K562 (cell line): ENCODE measurements at regions not wholly inside any gene's neighbourhood (a gene's known extent, or its start where the extent isn't known, plus 50 kb on each side); places are given as distances from the start of the nearest gene placed in this dataset.

ENCODE experiments used
- CBX3 ChIP-seq, 2 experiments: IDR thresholded peaks; 1 replicate in 1 of 2; 2 replicates in 1 of 2; pipeline ENCODE4 v1.6.1; 2012; ENCODE audit warnings: inconsistent platforms in 2 of 2, low read length in 2 of 2, borderline replicate concordance in 1 of 2, control low read depth in 1 of 2
- CBX5 ChIP-seq: IDR thresholded peaks from 2 replicates; pipeline ENCODE4 v1.6.1; 2014; ENCODE audit warnings: low read depth, borderline replicate concordance
- EHMT2 ChIP-seq: fragments of 450-650 bp; IDR thresholded peaks from 2 replicates; pipeline ENCODE4 v1.6.1; 2018; ENCODE audit warnings: antibody characterized with exemption
- HDAC2 ChIP-seq: fragments of 450-650 bp; IDR thresholded peaks from 2 replicates; pipeline ENCODE4 v1.6.1; 2016; ENCODE audit warnings: mild to moderate bottlenecking
- HDAC3 ChIP-seq: fragments of 450-650 bp; IDR thresholded peaks from 2 replicates; pipeline ENCODE4 v1.6.1; 2018; ENCODE audit warnings: borderline replicate concordance, mild to moderate bottlenecking, moderate library complexity; ENCODE audit not compliant: partially characterized antibody
- MTA3 ChIP-seq: fragments of 450-650 bp; formaldehyde crosslinking; IDR thresholded peaks from 2 replicates; pipeline ENCODE4 v1.6.1; 2017; ENCODE audit warnings: mild to moderate bottlenecking, borderline replicate concordance
- POLR2G ChIP-seq: fragments of 200-400 bp; formaldehyde crosslinking; IDR thresholded peaks from 2 replicates; pipeline ENCODE4 v1.6.1; 2017; ENCODE audit warnings: low read depth, mild to moderate bottlenecking, antibody characterized with exemption, low read length, moderate library complexity
- POLR2H ChIP-seq: IDR thresholded peaks from 2 replicates; pipeline ENCODE4 v1.6.1; 2016; ENCODE audit warnings: missing genetic modification characterization, low read depth, mild to moderate bottlenecking, control low read depth, missing compliant biosample characterization, moderate library complexity
- SMARCA5 ChIP-seq: fragments of 450-650 bp; IDR thresholded peaks from 2 replicates; pipeline ENCODE4 v1.6.1; 2016
- TAL1 ChIP-seq: fragments of 450-650 bp; IDR thresholded peaks from 2 replicates; pipeline ENCODE4 v1.6.1; 2016; ENCODE audit warnings: mild to moderate bottlenecking
- ZKSCAN8 ChIP-seq: fragments of 200-800 bp; sonication (Bioruptor generic); IDR thresholded peaks from 2 replicates; pipeline ENCODE4 v1.6.1; 2016; ENCODE audit warnings: missing genetic modification characterization, missing compliant biosample characterization
- ZNF124 ChIP-seq: sonication (generic); formaldehyde crosslinking; IDR thresholded peaks from 2 replicates; pipeline ENCODE4 v1.8.1; 2022; ENCODE audit warnings: missing genetic modification reagents
- ZNF445 ChIP-seq: fragments of 250-450 bp; sonication (Bioruptor Pico); IDR thresholded peaks from 2 replicates; pipeline ENCODE4 v1.4.0; 2020; ENCODE audit warnings: low read depth, mild to moderate bottlenecking, moderate library complexity
- TF ChIP-seq, protein P1 (sequence below): fragments of 450-650 bp; IDR thresholded peaks from 2 replicates; pipeline ENCODE4 v1.7.0; 2016; ENCODE audit warnings: borderline replicate concordance
- TF ChIP-seq, protein P2 (sequence below): fragments of 450-650 bp; IDR thresholded peaks from 2 replicates; pipeline ENCODE4 v1.6.1; 2017; ENCODE audit warnings: antibody characterized with exemption, mild to moderate bottlenecking
- TF ChIP-seq, protein P3 (sequence below): sonication (generic); formaldehyde crosslinking; IDR thresholded peaks from 2 replicates; pipeline ENCODE4 v1.8.1; 2023; ENCODE audit warnings: missing genetic modification reagents, mild to moderate bottlenecking, borderline replicate concordance
- TF ChIP-seq, protein P4 (sequence below): fragments of 450-650 bp; IDR thresholded peaks from 2 replicates; pipeline ENCODE4 v1.6.1; 2016; ENCODE audit warnings: low read depth, mild to moderate bottlenecking, moderate library complexity

DNA sequence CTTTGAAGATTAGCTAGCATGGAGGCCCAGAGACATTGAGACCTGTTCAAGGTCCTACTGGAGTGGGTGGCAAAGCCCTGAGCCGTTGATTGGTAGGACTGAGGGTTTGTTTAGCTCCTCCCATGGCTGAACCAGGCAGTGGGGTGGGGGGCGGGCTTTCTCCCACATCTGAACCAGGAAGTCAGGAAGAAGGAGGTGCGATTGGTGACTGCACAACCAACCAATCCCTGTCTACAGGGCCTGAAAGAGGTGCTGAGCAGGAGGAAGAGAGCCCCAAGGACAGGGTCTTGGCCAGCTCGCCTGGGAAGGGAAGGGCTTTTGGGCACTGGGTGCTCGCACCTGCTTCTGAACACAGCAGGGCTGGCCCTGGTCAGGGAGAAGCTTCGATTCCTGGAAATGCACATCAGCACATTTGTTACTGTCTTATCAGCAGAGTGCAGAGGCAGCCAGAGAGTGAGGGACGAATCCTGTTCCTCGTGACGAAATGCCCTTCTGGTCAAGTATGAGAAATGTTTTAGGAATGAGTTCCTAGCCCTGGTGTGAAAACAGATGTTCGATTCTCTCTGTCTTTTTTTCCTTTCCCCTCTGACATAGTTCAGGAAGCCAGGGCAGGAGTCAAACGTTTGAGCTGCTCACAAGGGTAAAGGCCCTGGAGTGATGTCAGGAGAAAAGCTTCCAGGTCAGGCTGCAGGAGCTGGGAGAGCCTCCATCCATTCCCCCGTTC, 294.8 kb upstream of the KLF4 start (continued):
- TF ChIP-seq, protein P1, sequence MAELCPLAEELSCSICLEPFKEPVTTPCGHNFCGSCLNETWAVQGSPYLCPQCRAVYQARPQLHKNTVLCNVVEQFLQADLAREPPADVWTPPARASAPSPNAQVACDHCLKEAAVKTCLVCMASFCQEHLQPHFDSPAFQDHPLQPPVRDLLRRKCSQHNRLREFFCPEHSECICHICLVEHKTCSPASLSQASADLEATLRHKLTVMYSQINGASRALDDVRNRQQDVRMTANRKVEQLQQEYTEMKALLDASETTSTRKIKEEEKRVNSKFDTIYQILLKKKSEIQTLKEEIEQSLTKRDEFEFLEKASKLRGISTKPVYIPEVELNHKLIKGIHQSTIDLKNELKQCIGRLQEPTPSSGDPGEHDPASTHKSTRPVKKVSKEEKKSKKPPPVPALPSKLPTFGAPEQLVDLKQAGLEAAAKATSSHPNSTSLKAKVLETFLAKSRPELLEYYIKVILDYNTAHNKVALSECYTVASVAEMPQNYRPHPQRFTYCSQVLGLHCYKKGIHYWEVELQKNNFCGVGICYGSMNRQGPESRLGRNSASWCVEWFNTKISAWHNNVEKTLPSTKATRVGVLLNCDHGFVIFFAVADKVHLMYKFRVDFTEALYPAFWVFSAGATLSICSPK = no peak
- TF ChIP-seq POLR2H (tag) = 0 out of 2 replicates have a peak, but pooled peaks have one; percentile 41
- TF ChIP-seq SMARCA5 = no peak
- TF ChIP-seq EHMT2 = peak; percentile 22; the same call in 1 of the 2 replicates
- no peak for TF ChIP-seq ZNF445
- peak; percentile 89 for TF ChIP-seq MTA3
- TF ChIP-seq CBX5 = no peak
- peak; percentile 36; the same call in 1 of the 2 replicates for TF ChIP-seq POLR2G
- peak; percentile 78 for TF ChIP-seq ZKSCAN8
- TF ChIP-seq, protein P2, sequence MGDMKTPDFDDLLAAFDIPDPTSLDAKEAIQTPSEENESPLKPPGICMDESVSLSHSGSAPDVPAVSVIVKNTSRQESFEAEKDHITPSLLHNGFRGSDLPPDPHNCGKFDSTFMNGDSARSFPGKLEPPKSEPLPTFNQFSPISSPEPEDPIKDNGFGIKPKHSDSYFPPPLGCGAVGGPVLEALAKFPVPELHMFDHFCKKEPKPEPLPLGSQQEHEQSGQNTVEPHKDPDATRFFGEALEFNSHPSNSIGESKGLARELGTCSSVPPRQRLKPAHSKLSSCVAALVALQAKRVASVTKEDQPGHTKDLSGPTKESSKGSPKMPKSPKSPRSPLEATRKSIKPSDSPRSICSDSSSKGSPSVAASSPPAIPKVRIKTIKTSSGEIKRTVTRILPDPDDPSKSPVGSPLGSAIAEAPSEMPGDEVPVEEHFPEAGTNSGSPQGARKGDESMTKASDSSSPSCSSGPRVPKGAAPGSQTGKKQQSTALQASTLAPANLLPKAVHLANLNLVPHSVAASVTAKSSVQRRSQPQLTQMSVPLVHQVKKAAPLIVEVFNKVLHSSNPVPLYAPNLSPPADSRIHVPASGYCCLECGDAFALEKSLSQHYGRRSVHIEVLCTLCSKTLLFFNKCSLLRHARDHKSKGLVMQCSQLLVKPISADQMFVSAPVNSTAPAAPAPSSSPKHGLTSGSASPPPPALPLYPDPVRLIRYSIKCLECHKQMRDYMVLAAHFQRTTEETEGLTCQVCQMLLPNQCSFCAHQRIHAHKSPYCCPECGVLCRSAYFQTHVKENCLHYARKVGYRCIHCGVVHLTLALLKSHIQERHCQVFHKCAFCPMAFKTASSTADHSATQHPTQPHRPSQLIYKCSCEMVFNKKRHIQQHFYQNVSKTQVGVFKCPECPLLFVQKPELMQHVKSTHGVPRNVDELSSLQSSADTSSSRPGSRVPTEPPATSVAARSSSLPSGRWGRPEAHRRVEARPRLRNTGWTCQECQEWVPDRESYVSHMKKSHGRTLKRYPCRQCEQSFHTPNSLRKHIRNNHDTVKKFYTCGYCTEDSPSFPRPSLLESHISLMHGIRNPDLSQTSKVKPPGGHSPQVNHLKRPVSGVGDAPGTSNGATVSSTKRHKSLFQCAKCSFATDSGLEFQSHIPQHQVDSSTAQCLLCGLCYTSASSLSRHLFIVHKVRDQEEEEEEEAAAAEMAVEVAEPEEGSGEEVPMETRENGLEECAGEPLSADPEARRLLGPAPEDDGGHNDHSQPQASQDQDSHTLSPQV = peak; percentile 90
- TF ChIP-seq TAL1 = peak; percentile 94
- peak; percentile 95 for TF ChIP-seq HDAC2
- peak in 1 of 2 experiments; percentile 43; a peak in 1 of 3 replicates for TF ChIP-seq CBX3 (IDR thresholded peaks at IDR 0.05; ENCODE audit: borderline replicate concordance in 1 of 2, low read length in 2 of 2)
- peak; percentile 83 for TF ChIP-seq HDAC3
- TF ChIP-seq, protein P3, sequence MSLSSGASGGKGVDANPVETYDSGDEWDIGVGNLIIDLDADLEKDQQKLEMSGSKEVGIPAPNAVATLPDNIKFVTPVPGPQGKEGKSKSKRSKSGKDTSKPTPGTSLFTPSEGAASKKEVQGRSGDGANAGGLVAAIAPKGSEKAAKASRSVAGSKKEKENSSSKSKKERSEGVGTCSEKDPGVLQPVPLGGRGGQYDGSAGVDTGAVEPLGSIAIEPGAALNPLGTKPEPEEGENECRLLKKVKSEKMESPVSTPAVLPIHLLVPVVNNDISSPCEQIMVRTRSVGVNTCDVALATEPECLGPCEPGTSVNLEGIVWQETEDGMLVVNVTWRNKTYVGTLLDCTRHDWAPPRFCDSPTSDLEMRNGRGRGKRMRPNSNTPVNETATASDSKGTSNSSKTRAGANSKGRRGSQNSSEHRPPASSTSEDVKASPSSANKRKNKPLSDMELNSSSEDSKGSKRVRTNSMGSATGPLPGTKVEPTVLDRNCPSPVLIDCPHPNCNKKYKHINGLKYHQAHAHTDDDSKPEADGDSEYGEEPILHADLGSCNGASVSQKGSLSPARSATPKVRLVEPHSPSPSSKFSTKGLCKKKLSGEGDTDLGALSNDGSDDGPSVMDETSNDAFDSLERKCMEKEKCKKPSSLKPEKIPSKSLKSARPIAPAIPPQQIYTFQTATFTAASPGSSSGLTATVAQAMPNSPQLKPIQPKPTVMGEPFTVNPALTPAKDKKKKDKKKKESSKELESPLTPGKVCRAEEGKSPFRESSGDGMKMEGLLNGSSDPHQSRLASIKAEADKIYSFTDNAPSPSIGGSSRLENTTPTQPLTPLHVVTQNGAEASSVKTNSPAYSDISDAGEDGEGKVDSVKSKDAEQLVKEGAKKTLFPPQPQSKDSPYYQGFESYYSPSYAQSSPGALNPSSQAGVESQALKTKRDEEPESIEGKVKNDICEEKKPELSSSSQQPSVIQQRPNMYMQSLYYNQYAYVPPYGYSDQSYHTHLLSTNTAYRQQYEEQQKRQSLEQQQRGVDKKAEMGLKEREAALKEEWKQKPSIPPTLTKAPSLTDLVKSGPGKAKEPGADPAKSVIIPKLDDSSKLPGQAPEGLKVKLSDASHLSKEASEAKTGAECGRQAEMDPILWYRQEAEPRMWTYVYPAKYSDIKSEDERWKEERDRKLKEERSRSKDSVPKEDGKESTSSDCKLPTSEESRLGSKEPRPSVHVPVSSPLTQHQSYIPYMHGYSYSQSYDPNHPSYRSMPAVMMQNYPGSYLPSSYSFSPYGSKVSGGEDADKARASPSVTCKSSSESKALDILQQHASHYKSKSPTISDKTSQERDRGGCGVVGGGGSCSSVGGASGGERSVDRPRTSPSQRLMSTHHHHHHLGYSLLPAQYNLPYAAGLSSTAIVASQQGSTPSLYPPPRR (CRISPR knock-in tag) = no peak
- TF ChIP-seq ZNF124 = no peak
- TF ChIP-seq, protein P4, sequence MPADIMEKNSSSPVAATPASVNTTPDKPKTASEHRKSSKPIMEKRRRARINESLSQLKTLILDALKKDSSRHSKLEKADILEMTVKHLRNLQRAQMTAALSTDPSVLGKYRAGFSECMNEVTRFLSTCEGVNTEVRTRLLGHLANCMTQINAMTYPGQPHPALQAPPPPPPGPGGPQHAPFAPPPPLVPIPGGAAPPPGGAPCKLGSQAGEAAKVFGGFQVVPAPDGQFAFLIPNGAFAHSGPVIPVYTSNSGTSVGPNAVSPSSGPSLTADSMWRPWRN = peak; percentile 56; the same call in 1 of the 2 replicates
